Endodermal cell (in vitro differentiated cells): ENCODE measurements at regions not wholly inside any gene's neighbourhood (a gene's known extent, or its start where the extent isn't known, plus 50 kb on each side); places are given as distances from the start of the nearest gene placed in this dataset.

Experiments used
- DNase-seq: peaks from one replicate; pipeline ENCODE4 v3.0.0-alpha.2; 2017
- H3K27ac ChIP-seq: 2 replicates; pipeline ENCODE4 v1.5.1; 2013; ENCODE audit warnings: mild to moderate bottlenecking, low read depth, low read length, moderate library complexity
- H3K27me3 ChIP-seq: 2 replicates; pipeline ENCODE4 v1.6.1; 2013; ENCODE audit warnings: mild to moderate bottlenecking, low read length, moderate library complexity; ENCODE audit not compliant: insufficient read depth, control insufficient read depth, poor library complexity, severe bottlenecking
- H3K36me3 ChIP-seq: 2 replicates; pipeline ENCODE4 v1.7.0; 2013; ENCODE audit warnings: mild to moderate bottlenecking, low read length, moderate library complexity; ENCODE audit not compliant: control insufficient read depth, insufficient read depth
- H3K4me1 ChIP-seq: one replicate; pipeline ENCODE4 v1.7.0; 2013; ENCODE audit warnings: low read length; ENCODE audit not compliant: control insufficient read depth, insufficient read depth
- H3K4me3 ChIP-seq: 2 replicates; pipeline ENCODE4 v1.5.1; 2013; ENCODE audit warnings: mild to moderate bottlenecking, low read length, moderate library complexity
- H3K9ac ChIP-seq: 2 replicates; pipeline ENCODE4 v1.6.1; 2013; ENCODE audit warnings: mild to moderate bottlenecking, low read length, moderate library complexity; ENCODE audit not compliant: poor library complexity, severe bottlenecking; ENCODE audit errors: extremely low read depth
- H3K9me3 ChIP-seq: 2 replicates; pipeline ENCODE4 v1.6.1; 2013; ENCODE audit warnings: mild to moderate bottlenecking, low read length, moderate library complexity; ENCODE audit not compliant: control insufficient read depth
- H3K27ac Mint-ChIP-seq: 2 replicates; pipeline ENCODE4 v1.8.0; 2020; ENCODE audit warnings: mixed read lengths
- H3K27me3 Mint-ChIP-seq: 2 replicates; pipeline ENCODE4 v1.8.0; 2021; ENCODE audit warnings: mild to moderate bottlenecking, mixed read lengths; ENCODE audit not compliant: insufficient read depth
- H3K36me3 Mint-ChIP-seq: 2 replicates; pipeline ENCODE4 v1.8.0; 2020; ENCODE audit warnings: low read depth, mixed read lengths
- H3K4me1 Mint-ChIP-seq: 2 replicates; pipeline ENCODE4 v1.8.0; 2020; ENCODE audit warnings: mixed read lengths
- H3K4me3 Mint-ChIP-seq: 2 replicates; pipeline ENCODE4 v1.8.0; 2020; ENCODE audit warnings: mild to moderate bottlenecking, moderate library complexity, mixed read lengths
- H3K9me3 Mint-ChIP-seq: 2 replicates; pipeline ENCODE4 v1.8.0; 2020; ENCODE audit warnings: mild to moderate bottlenecking, mixed read lengths
- WGBS, 2 experiments: methylation state at CpG; one replicate each; pipeline versions ENCODE4 v1.1.5 to v1.1.7; 2013; ENCODE audit warnings: missing lambda C conversion rate in 2 of 2, mixed read lengths in 1 of 2; ENCODE audit not compliant: insufficient coverage in 1 of 2, insufficient read length in 1 of 2; 5-methylcytosine and 5-hydroxymethylcytosine counted together
- TF ChIP-seq, protein P1 (sequence below): fragments of 200-600 bp; sonication (generic); conservative IDR thresholded peaks from 2 replicates; pipeline ENCODE4 v1.5.0; 2021; ENCODE audit warnings: antibody characterized with exemption, mild to moderate bottlenecking

DNA sequence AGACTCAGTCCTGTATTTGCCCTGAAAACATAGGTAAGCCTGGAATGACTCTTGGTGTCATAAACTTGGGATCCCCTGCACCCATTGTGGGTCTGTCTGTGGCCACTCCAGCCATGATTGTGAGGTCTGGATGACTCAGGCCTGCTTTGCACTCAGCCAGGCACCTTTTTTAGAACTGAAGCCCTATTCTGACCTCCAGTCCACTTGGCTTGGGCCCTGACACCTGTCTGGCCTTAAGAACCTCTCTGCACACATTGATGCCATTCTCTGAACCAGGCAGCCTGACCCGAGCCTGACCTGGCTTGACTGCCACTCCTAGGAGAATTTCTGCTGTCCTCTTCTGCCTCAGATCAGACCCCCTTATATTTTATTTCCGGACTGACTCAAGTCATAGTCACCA, 383.7 kb downstream of the MAFB start:
- no peak overlapping the region for H3K4me3 ChIP-seq
- H3K4me1 Mint-ChIP-seq = peaks cover 41% of the 10 kb centered on the region
- peak overlapping the region; percentile 95 for H3K27ac Mint-ChIP-seq
- no peak overlapping the region for H3K27ac ChIP-seq
- TF ChIP-seq, protein P1, sequence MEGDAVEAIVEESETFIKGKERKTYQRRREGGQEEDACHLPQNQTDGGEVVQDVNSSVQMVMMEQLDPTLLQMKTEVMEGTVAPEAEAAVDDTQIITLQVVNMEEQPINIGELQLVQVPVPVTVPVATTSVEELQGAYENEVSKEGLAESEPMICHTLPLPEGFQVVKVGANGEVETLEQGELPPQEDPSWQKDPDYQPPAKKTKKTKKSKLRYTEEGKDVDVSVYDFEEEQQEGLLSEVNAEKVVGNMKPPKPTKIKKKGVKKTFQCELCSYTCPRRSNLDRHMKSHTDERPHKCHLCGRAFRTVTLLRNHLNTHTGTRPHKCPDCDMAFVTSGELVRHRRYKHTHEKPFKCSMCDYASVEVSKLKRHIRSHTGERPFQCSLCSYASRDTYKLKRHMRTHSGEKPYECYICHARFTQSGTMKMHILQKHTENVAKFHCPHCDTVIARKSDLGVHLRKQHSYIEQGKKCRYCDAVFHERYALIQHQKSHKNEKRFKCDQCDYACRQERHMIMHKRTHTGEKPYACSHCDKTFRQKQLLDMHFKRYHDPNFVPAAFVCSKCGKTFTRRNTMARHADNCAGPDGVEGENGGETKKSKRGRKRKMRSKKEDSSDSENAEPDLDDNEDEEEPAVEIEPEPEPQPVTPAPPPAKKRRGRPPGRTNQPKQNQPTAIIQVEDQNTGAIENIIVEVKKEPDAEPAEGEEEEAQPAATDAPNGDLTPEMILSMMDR = no peak
- no peaks in the 10 kb centered on the region for H3K27me3 Mint-ChIP-seq
- 87 to 94% methylated on average over 2 of the region's 2 CpGs for WGBS, 2 experiments
- H3K4me3 Mint-ChIP-seq = no peak overlapping the region
- peaks cover 19% of the 10 kb centered on the region for H3K4me1 ChIP-seq
- no peaks in the 10 kb centered on the region for H3K27me3 ChIP-seq
- no peaks in the 10 kb centered on the region for H3K36me3 Mint-ChIP-seq
- no peak overlapping the region for H3K9ac ChIP-seq
- no peaks in the 10 kb centered on the region for H3K9me3 ChIP-seq
- no peaks in the 10 kb centered on the region for H3K36me3 ChIP-seq
- DNase-seq = no peak
- H3K9me3 Mint-ChIP-seq = no peaks in the 10 kb centered on the region

DNA sequence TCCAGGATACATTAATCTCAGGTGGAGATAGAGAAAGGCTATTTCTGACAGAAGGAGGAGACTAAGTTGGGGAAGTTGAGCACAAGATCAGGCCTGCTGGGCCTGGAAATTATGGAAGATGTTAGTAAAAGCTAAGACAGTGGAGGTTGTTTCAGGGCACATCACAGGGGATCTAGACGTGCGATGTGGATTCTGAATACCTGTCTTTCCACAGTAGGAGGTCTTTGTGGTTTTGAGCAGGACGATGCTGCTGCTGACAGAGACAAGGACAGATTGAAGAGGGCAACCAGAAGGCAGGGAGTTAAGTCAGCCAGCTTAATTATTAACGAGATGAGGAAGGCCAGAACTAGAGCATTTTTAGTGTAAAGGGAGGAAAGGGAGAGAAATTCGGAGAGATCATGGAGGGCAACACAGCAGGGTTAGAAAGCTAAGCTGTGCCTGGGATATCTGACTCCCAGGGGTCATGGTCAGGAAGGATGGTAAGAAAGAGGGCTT, 384.9 kb downstream of the MAFB start:
- no peaks in the 10 kb centered on the region for H3K27me3 ChIP-seq
- H3K27ac Mint-ChIP-seq = peak overlapping the region; percentile 95
- H3K36me3 Mint-ChIP-seq = no peaks in the 10 kb centered on the region
- 24 to 27% methylated on average over 3 to 5 of the region's 5 CpGs for WGBS, 2 experiments
- H3K27ac ChIP-seq = no peak overlapping the region
- no peaks in the 10 kb centered on the region for H3K27me3 Mint-ChIP-seq
- peak; percentile 90 for DNase-seq
- H3K4me1 Mint-ChIP-seq = peaks cover 50% of the 10 kb centered on the region
- H3K4me3 ChIP-seq = peak overlapping the region; percentile 54
- no peaks in the 10 kb centered on the region for H3K9me3 Mint-ChIP-seq
- peak overlapping the region; percentile 31 for H3K9ac ChIP-seq
- H3K4me1 ChIP-seq = peaks cover 28% of the 10 kb centered on the region
- H3K36me3 ChIP-seq = no peaks in the 10 kb centered on the region
- no peak overlapping the region for H3K4me3 Mint-ChIP-seq
- no peaks in the 10 kb centered on the region for H3K9me3 ChIP-seq
- TF ChIP-seq, protein P1 = no peak

DNA sequence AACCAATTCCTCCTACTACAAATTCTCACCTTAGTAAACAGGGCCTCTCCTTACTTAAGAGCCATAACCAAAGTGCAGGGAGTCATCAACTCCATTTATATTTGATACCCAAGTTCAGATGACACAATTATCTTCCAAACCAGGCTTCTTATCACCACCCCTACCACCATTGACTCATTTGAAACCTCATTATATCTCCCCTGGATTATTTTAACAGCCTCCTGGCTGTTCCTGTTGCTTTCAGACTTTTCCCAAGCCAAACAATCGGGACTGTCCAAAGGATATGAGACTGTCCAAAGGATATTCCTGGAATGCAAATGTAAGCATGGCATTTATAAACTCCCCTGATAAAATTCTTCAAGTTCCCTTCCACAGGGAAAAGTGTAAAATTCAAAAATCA, 394.3 kb downstream of the MAFB start:
- Histone ChIP-seq H3K9me3 (peaks cover 15% of the 10 kb centered on the region), H3K27ac (no peak overlapping the region), H3K36me3 (no peaks in the 10 kb centered on the region), H3K4me3 (no peak overlapping the region), H3K9ac (no peak overlapping the region), H3K4me1 (peaks cover 15% of the 10 kb centered on the region), H3K27me3 (no peaks in the 10 kb centered on the region)
- Mint-ChIP-seq H3K27me3 (no peaks in the 10 kb centered on the region), H3K4me3 (no peak overlapping the region), H3K9me3 (no peaks in the 10 kb centered on the region), H3K27ac (no peak overlapping the region), H3K36me3 (no peaks in the 10 kb centered on the region), H3K4me1 (peaks cover 18% of the 10 kb centered on the region)
- TF ChIP-seq, protein P1 = no peak
- WGBS, 2 experiments = 92% methylated on average over 1 of the region's 1 CpG; no CpG with 5 or more reads in 1 of the 2 experiments
- no peak for DNase-seq
